NCI-H748 (cell line): ENCODE measurements at regions not wholly inside any gene's neighbourhood (a gene's known extent, or its start where the extent isn't known, plus 50 kb on each side); places are given as distances from the start of the nearest gene placed in this dataset.

ENCODE experiments used
- DNase-seq: peaks from one replicate; lab custom pipeline; 2025; ENCODE audit not compliant: unreplicated experiment; lab: John Stamatoyannopoulos, UW

DNA sequence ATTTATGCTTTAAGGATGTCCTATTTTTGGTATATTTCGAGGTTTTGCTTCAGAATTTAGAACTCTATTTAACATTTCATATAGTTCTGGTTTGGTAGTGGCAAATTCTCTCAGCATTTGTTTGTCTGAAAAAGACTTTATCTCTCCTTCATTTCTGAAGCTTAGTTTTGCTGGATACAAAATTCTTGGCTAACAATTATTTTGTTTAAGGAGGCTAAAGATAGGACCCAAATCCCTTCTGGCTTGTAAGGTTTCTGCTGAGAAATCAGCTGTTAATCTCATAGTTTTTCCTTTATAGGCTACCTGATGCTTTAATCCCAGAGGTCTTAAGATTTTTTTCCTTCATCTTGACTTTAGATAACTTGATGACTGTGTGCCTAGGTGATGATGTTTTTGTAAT is 162.7 kb upstream of the B3GAT2 start:
- no peak for DNase-seq

DNA sequence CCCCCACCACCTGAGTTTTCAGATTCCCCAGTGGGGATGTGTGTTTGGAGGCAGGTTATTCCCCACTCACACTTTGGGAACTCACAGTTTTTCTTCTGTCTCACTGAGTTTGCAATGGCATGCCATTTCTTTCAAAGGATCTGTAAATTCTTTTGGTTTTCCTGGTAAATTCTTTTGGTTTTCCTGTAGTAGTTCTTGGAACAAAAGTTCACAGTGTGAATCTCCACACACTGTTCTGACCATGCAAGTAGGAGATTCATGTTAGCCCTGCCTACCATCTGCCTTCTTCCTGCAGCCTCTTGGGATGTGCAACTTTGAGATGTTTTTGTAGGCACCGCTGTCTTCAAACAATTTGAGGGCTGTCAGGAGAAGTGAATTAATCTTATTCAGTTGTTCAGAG is 165.6 kb upstream of the OGFRL1 start:
- no peak for DNase-seq

DNA sequence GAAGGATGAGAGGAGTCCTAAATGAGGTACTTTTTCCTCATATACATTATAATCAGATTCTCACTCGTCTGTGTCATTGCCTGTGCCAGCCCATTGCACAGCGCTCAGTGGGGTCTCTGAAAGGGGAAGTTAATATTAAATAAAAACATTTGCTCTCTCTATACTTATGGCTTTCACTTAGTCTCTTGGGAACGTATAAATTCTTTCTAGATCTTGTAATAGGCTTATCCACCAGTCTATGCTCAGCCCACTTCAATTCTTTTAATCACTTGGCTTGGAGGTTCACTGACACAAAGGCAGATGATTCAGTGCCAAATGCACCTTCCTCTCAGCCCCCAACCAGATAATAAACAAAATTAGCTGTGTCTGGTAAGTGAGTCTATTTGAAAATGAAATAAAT is 164.3 kb upstream of the OGFRL1 start:
- peak; percentile 38 for DNase-seq

DNA sequence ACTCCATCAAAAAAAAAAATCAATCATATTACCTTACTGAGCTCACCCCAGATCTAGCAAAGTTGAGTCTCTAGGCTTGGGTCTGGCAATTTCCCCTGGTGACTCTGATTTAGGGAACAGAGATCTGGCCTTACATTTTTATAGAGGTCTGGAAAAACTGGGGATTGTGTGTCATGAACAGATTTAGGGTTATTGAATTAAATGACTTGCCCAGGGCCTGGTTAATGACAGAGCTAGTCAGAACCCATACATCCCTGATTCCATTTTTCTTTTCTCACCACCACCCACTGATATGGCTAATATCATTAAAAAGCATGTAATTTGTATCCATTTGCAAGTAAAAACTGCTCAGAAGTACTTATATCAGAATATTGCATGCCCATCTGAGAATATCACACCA is 163.4 kb upstream of the OGFRL1 start:
- DNase-seq = no peak

DNA sequence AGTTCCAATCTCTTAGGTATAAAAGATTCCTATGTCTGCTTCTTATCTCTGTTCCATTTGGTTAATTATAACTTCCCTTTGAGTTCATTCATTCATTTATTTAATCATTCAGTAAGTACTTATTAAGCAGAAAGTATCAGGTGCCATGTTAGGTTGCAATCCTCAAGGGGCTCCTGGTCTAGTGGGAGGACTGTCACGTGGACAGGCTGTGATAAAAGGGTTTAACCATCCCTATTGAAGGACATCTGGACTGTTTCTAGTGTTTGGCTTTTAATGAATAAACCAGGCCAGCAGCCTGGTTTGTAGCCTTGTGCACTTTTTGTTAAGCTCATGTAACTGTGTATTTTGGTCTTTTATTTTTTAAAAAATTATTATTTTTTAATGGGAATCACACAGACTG is 162.1 kb upstream of the OGFRL1 start:
- DNase-seq = peak; percentile 89

DNA sequence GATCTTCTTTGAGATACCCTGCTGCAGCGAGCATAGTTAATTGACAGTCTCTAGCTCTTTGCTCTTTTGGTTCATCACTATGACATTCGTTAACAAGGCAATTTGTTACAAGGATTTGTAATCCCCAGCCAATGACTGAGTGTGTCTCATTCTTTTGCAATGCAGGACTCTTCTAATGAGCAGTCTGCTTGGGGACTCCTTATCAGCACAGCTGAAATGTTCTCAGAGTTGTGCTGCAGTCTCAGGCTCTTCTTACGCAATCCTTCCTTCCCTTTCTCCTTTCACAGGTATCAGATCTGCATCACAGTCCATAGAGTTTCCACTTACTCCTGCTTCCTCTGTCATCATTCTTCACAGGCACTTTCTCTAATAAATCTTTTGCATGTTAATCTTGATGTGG is 161.2 kb upstream of the OGFRL1 start:
- DNase-seq = no peak

DNA sequence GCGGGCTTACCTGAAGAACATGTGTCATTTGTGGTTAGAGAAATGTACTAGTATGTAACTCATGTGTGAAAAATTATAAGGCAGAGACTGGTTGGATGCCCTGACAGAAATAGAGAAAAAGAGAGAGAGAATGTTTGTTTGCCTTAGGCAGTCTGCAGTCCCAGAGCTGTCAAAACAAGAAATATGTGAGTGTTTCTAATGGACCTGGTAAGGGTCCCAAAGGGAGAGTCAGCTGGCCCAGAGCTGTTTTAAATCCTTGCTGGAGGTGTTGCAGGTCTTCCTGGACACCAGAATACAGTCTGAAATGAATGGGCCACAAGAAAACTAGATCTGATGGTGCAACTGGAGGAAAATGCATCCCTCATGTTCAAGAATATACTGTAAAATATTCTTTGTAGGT is 158.3 kb upstream of the OGFRL1 start:
- peak; percentile 20 for DNase-seq

DNA sequence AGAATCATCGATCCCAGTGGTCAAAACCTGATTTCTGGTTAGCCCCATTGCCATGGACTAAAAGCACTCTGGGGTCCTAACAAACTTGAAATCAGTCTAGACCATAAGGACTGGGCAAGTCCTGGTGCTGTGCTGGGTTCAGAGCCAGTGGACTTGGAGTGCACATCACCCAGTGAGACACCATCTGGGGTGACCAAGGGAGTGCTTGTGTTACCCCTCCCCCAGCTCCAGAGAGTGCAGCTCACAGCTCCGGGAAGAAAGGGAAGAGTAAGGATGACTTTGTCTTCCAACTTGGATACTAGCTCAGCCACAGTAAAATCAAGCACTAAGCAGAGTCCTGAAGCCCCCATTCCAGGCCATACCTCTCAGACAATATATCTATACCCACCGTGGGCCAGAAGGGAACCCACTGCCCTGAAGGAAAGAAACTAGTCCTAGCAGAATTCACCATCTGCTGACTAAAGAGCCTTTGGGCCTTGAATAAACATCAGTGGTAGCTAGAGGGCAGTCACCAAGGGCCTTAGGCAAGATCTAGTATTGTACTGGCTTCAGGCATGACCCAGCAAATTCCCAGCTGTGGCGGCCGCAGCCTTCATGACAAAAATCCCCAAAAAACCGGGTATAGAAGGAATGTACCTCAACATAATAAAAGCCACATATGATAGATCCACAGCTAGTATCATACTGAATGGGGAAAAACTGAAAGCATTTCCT is 153.5 kb upstream of the OGFRL1 start:
- no peak for DNase-seq

DNA sequence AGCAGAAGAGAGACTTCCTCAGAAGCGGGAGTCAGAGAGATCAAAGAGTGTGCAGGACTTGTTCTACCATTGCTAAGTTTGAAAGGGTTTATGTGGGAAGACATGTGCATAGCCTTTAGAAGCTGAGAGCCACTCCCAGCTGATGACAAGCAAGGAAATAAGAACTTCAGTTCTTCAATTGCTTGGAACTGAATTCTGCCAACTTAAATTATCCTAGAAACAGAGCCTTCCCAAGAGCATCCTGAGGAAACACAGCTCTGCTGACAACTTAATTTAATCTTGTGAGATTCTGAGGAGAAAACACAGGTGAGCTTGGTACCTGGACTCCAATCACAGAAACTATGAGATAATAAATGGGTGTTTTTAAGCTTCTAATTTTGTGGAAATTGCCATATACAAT is 150.6 kb upstream of the OGFRL1 start:
- no peak for DNase-seq

DNA sequence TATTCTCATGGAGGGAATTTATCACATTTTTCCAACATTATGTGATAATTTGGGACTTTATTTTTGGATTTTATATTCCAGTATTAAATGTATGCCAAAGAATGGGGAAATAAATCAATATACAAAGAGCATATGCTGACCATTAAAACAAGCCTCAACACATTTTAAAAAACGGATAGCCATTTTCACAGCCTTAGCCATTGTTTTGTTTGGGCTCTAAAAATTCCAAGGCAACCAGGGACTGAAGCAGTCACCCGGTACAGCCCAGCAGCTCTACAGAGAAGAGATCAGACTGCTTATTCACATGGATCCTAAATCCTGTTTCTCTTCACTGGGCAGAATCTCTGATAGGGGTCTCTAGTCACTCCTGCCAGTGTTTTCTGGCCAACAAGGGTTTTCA is 150.2 kb upstream of the OGFRL1 start:
- DNase-seq = no peak

DNA sequence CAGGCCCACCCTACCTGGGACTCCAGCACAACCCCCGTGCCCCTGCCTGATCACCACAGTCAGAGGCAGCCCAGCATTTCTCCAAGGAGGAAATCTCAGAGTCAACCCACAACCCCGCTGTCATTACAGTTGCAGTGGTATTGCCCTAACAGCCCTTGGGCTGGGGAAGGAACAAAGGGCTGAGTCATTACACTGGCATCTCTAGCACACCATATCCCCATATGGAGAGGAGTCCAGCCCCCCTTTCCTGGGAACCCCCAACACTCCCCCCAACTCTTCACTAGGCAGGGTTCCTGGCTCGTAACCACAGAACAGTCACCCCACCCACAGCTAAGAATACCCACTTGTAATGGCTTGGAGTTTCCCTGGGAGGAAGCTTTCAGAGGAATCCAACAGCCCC is 149.4 kb upstream of the OGFRL1 start:
- DNase-seq = no peak

DNA sequence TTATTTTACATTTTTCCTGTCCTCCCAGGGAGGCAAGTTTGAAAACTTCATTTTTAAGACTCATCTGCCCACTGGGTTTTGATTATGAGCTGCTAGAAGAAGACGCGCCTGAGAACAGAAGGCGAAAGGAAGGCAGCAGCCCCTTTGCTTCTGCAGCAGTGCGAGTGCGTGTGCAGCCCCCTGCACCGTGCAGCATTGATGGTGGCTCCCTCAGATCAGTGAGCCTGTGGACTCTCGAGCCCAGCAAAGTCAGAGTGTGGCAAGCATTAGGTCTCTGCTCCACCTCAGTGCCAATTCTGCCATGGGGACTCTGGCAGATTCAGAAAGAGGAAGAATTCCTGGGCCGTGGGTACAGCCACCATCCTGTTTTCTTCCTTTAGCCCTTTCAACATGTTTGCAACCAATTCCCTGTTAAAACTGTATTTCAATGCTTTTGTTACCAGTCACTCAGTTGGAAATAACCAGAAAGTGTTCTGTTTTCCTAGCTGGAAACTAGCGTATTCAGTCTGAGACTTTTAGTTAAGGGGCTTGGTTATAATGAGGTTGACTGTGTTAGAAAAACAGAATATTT is 134.8 kb upstream of the OGFRL1 start:
- no peak for DNase-seq

DNA sequence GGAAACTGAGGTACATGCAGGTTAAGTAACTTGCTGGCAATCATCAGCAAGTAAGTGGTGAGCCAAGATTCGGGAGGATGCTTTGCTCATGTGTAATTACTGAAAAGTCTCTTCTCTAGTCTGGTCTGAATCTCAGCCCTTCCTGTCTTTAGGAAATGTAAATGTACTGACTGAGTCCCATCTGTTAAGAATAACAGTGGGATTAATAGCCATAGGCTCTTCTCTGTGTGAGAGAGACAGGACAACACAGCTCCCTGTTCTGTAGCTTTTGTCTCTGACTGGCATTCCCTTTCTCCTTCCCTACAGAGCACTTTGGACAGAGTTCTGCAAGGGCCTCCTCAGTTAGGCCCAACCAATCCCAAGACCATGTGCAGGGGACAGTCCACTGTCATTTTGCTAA is 131.3 kb upstream of the OGFRL1 start:
- DNase-seq = no peak

DNA sequence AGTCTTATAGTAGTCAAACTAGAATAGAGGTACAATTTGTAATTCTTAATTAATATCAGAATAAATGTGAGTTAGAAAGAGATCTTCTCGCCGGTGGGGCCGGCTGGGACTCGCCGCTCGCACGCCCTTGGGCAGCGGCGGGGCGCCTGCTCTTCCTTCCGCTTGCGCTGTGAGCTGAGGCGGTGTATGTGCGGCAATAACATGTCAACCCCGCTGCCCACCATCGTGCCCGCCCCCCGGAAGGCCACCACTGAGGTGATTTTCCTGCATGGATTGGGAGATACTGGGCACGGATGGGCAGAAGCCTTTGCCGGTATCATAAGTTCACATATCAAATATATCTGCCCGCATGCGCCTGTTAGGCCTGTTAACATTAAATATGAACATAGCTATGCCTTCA is 123.7 kb upstream of the OGFRL1 start:
- DNase-seq = no peak

DNA sequence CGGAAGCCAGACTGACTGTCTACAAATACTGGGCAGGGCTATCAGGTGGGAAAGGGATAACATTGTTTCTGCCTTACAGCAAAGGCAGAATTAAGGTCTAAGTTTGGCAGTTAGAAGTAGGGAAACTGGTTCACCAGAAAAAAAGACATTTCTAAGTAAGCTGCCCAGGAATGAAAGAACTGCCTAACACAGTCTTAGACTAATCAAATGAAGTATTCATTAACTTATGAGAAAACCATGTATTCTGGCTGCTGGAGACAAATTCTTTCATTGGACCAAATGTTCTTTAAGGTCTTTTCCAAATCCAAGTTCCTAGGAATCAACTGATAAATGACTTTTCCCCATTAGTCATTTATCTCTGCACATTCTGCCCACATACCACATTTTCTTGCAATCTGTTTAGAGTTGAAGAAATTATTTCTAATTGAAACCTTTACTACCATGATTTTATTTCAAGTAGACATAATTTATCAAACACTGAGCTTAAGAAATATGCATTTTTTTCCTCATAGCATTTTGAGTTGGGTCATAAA is 120.3 kb upstream of the OGFRL1 start:
- no peak for DNase-seq

DNA sequence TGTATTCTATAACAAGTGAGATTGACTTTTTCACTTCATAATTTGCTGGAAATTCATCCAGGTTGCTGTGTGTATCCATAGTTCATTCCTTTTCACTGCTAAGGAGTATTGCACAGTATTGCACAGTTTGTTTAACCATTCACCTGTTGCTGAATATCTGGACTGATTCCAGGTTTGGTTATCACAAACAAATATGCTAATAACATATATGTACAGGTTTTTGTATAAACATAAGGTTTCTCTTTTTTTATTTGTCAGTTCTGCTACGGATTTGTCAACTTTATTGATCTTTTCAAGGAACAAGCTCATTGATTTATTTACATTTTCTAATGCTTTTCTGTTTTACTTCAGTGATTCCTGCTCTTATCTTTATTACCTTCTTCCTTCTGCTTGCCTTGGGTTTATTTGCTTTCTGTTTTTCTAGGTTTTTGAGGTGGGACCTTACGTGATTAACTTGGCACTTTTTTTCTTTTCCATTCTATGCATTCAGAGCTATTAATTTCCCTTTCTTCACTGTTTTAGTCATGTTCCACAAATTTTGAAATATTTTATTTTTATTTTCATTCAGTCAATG is 117.0 kb upstream of the OGFRL1 start:
- DNase-seq = peak; percentile 29

DNA sequence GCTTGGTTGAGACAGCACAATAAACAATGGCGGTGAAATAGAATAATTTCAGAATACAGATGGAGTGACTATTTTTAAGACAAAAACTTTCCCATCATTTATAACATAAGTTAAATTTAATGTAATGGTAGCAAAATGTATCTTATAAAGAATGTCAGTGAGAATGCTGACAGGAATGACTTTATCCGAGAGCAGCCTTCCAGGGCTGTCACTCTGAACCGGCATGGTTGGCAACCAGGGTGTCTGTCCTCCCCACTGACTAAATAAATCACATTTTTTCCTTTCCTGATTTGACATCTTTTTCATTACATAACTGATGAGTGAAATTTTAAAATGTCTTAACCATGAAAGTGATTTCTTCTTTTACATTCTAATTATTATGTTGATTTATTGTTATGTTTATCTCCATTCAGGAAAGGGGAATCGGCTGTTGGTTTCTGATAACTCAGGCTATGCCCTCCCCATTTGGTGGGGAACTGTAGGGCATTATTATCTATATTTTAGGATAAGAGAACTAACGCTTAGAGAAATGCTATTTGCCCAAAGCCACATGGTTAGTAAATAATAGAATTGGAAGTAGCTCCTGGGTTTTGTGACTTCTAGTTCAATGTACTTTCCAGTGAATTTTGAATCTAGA is 109.2 kb upstream of the OGFRL1 start:
- no peak for DNase-seq

DNA sequence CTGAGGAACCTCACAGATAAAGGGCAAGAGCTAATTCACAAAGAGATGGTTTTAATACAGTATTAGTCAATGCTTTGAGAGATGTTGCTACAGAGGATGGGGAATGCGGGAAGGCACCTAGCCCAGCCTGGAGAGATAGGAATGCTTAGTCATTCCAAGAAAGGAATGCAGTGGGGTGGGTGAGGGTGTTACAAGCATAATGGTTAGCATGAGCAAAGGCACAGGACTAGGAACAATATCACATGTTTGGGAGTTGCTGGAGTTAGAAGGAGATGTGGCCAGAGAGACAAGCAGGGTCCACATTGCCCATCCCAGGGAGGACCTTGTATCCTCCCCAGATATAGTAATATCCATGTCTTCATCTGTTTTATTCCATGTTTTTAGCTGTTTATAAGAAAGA is 107.0 kb upstream of the OGFRL1 start:
- no peak for DNase-seq

DNA sequence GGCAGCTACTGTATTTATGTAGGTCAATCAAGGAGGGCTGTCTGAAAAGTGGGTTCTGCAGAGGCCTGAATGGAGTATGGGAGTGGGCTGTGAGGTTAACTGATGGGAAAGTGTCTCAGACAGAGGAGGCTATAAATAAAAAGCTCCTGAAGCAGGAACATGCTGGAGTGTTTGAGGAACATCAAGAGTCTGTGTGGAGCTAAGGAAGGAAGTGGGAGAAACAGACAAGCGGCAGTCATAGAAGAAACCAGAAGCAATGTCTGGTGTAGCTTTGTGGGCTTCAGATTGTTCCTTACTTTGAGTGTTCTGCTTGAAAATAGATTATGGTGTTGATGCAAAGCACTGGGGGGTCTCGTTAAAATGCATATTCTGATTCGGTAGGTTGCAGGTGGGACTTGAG is 101.5 kb upstream of the OGFRL1 start:
- no peak for DNase-seq

DNA sequence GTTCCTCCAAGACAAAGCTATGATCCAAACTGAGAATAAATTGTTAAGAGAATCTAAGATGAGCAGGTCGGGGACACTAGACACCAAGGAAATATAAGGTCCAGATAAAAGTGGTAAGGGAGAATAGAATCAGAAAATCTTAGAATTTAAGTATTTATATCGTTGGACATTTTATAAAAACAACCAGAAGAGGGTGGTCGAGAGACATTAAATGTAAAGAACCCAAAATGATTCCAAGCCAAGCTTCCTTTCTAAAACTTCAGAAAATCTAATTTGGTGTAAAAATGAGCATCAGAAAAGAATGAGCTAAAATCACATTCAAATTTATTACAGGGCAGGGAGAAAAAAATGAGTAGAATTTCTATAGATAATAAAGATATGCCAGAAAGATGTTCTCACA is 97.8 kb upstream of the OGFRL1 start:
- DNase-seq = peak; percentile 50

DNA sequence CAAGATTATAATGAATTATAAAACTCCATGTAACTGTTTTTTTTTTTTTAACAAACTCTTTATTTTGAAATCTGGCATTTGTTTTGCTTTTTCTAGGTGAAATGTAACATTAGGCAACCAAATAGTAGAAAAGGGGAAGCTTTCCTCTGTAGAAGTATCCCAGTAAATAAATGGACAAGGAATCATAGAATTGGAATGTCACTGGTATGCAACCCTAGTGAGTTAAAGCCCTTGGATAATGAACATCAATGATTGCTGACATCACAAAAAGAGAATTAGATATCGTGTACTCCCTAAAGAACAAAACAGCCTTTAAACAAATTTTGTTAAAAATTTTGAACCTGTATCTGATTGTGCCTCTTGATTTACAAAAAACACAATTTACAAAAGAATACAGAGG is 93.9 kb upstream of the OGFRL1 start:
- DNase-seq = no peak

DNA sequence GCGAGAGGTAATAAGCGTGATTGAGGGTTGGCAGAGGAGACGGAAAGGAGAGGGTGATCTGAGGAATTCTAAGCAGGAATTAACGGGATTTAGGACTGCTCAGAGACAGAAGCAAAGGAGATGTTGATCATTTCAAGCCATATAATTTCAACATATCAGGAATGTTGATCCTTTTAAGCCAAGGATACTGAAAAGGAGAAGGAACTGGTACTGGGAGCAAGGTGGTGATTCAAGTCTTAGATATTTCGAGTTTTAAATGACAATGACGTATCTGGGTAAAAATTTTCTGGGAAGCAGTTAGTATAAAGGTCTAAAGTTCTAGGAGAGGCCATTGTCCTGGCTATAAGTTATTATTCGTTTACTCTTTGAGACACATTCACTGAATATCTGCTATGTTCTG is 91.3 kb upstream of the OGFRL1 start:
- DNase-seq = no peak
